HG02588 (cell line): ENCODE measurements at regions not wholly inside any gene's neighbourhood (a gene's known extent, or its start where the extent isn't known, plus 50 kb on each side); places are given as distances from the start of the nearest gene placed in this dataset.
"Not testable (repeated sequence)": the region's sequence is repeated elsewhere in the genome, so short reads cannot be mapped to it uniquely, and the experiment has no call there.

Source experiments
- ATAC-seq: cut with Tn5 transposase; IDR thresholded peaks from one replicate; pipeline ENCODE4 v1.9.1; 2021; ENCODE audit warnings: mild to moderate bottlenecking, moderate library complexity; ENCODE audit not compliant: unreplicated experiment

GRCh38 chr6:68077661-68078060 is 557.4 kb upstream of the ADGRB3 start:
- ATAC-seq: no peak

GRCh38 chr6:68071740-68072139 is 563.3 kb upstream of the ADGRB3 start:
- ATAC-seq: no peak

DNA sequence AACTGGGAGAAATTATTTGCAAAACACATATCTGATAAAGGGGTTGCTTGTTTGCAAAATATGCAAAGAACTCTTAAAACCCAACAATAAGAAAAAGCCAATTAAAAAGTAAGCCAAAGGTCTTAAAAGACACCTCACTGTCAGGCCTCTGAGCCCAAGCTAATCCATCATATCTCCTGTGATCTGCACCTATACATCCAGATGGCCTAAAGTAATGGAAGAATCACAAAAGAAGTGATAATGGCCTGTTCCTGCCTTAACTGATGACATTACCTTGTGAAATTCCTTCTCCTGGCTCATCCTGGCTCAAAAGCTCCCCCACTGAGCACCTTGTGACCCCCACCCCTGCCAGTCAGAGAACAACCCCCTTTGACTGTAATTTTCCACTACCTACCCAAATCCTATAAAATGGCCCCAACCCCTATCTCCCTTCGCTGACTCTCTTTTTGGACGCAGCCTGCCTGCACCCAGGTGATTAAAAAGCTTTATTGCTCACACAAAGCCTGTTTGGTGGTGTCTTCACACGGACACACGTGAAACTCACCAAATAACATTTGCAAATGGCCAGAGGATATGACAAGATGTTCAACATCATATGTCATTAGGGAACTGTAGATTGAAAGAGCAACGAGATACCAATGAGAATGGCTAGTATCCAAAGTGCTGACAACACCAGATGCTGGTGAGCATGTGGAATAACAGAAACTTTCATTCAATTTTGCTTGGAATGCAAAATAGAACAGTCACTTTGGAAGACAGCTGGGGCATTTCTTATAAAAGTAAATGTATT is 565.0 kb upstream of the ADGRB3 start:
- ATAC-seq: no peak

- ATAC-seq: no peak
Observed at GRCh38 chr6:68059899-68060298, 575.2 kb upstream of the ADGRB3 start.

DNA sequence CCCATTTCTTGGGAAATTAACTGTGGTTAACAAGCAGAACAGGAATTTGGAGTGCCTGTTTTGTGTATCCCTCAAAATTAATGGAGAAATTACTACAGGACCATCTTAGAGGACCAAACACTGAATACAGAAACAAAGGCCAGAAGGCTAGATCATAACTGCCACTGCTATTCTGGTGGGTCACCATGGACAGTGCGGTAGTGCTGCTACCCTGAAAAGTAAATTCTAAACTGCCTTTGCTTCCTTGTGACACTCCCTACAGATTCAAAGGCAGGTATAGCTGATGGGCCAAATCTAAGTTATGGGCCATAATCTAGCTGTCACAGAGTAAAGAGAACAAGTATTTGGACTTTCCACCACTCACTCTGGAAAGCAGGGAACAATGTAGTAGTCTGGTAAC is 575.8 kb upstream of the ADGRB3 start:
- no peak for ATAC-seq

GRCh38 chr6:68056596-68056995 is 578.5 kb upstream of the ADGRB3 start:
- not testable (repeated sequence) for ATAC-seq

- ATAC-seq: no peak
Observed at GRCh38 chr6:68054756-68055155, 580.3 kb upstream of the ADGRB3 start.

DNA sequence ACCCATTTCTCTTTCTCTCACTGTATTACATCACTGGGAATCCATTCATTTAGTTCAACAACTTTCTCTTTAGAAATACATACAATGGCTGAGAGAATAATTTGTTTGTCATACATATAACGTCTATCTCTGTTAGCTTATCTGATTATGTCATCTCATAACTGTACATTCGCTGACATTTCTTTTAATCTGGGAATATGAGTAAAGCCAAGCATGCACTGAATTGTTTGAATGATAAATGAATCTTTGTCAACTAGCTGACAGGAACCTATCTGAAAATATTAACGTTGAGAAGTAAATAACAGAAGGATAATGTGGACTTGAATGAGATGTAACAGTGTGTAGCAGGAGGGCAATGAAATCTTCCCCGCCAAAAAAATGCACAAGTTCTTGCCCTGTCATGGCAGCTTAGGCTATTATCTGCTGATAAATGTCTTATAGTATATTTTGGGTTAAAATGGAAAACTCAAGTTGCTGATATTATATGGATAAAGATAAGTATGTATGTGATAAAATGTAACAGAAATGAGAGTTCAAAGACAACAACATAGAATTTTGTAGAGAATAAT is 581.2 kb upstream of the ADGRB3 start:
- ATAC-seq: no peak

- no peak for ATAC-seq
Observed at GRCh38 chr6:68052234-68052633, 582.8 kb upstream of the ADGRB3 start.

- no peak for ATAC-seq
Observed at GRCh38 chr6:68049562-68049961, 585.5 kb upstream of the ADGRB3 start.

DNA sequence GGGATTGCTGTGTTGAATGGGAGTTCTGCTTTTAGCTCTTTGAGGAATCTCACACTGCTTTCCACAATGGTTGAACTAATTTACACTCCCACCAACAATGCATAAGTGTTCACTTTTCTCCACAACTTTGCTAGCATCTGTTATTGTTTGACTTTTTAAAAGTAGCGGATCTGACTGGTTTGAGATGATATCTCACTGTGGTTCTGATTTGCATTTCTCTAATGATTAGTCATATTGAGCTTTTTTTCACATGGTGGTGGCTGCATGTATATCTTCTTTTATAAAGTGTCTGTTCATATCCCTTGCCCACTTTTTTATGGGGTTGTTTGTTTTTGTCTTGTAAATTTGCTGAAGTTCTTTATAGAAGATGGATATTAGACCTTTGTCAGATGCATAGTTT is 588.3 kb upstream of the ADGRB3 start:
- ATAC-seq: no peak

- no peak for ATAC-seq
Observed at GRCh38 chr6:68046302-68046701, 588.8 kb upstream of the ADGRB3 start.

- no peak for ATAC-seq
Observed at GRCh38 chr6:68045193-68045592, 589.9 kb upstream of the ADGRB3 start.

GRCh38 chr6:68044264-68044663 is 590.8 kb upstream of the ADGRB3 start:
- ATAC-seq: no peak

DNA sequence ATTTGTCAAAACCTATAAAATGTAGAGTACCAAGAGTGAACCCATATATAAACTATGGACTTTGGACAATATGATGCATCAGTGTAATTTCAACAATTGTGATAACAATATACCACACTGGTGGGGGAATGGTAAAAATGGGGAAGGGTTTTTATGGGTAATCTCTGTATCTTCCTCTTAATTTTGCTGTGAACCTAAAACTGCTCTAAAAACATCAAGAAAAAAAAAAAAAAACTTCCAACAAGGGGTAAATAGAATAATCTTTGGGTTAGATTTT is 592.0 kb upstream of the ADGRB3 start:
- ATAC-seq: no peak

GRCh38 chr6:68042339-68043121 is 592.6 kb upstream of the ADGRB3 start:
- ATAC-seq: no peak

GRCh38 chr6:68040780-68041179 is 594.3 kb upstream of the ADGRB3 start:
- no peak for ATAC-seq

DNA sequence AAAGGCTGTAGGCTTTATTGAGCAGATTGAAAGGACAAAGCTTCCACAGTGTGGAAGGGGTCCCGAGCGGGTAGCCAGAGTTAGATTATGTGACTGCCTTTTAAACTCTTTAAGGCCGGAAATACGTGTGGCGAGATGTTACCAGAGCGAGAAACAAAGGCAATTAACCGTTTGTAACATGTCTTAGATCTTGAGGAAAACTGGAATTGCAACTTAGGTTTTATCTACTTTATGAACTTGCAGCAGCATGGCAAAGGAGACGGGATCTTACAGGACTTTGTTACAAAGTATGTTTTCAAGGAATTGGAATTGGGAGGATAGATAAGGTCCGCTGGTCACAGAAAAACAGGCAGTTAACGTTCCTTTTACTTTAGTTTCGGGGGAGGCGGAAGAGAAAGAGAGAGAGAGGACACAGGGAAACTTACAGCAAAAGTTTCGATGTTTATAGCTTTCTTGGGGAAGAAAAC is 594.7 kb upstream of the ADGRB3 start:
- ATAC-seq: no peak

DNA sequence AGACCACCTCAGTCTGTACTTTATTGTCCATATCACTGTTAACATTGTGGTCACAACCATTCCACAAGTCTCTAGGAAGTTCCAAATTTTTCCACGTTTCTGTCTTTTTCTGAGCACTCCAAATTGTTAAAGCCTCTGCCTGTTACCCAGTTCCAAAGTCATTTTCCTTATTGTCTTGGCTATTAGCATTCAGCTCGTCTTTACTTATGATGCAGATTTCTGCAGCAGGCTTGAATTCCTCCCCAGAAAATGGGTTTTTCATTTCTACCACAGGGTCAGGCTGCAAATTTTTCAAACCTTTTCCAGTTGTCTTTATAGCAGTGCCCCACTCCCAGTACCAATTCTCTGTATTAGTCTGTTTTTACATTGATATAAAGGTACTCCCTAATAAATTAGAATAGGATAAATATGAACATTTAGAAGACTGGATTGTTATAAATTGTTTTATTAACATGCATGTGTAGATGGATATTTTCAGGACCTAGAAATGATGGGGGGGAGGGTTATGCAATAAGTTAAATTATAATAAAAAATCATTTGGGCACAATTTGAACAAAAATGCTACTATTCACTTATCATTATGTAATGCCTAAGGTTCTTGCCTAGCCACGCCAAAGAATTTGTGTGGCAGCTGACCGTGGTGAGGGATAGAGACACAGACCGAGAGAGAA is 595.3 kb upstream of the ADGRB3 start:
- no peak for ATAC-seq

GRCh38 chr6:68038815-68039408 is 596.2 kb upstream of the ADGRB3 start:
- no peak for ATAC-seq

DNA sequence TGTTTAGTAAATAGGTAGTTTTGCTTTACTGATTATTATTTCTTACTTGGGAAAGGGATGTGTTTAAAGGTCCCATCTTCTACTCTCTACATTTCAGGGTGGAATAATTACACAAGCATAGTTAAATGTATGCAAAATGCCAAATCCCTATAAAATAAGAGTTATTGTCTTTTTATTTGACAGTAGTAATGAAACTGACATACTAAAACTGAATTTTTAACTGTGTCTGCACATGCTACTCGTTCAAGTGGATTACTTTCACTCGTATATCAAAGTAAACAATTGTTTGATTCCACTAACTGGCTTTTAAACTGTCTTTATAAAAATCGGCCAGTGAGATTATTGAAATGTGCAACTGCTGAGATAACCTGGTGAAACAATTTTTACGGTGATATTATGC is 602.9 kb upstream of the ADGRB3 start:
- no peak for ATAC-seq
